ENCODE measurements at regions not wholly inside any gene's neighbourhood (a gene's known extent, or its start where the extent isn't known, plus 50 kb on each side); places are given as distances from the start of the nearest gene placed in this dataset.
"Not testable (repeated sequence)": the region's sequence is repeated elsewhere in the genome, so short reads cannot be mapped to it uniquely, and the experiment has no call there.

DNA sequence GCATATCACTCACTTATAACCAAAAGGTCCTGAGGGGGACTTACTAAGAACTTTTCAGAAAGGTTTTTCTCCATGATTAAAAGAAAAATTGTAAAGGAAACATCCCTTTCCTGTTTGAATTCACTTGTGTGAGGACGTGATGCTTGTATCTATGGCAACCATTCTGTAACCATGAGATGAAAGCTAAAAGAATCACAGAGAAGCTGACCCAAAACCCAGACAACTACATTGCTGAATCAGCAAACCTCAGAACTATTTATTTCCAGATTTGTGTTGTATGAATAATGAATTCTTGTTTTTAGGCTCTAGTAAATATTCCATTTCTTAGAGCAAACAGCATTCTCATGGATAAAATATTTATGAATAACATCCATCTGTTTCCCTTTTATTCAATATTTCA is 91.2 kb downstream of the RCHY1 start:
- DNase-seq: no peak

DNA sequence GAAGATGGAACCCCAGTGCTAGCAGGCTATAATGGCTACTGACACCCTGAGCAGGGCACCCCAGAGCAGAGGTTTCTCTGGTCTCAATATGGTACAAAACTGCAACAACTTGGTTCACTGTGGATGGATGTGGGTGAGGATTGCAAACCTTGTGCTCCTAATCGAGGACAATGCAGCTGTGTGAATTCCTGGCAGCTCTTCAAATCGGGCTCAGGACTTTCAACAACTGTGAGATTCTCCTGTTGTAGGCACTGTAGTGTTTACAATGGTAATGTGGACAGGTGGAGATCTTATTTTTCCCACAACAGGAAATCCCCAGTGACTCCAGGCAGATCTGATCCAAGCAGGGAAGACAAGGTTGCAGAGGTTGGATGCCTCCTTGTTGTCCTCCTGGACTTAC is 101.5 kb downstream of the RCHY1 start:
- no peak for DNase-seq

DNA sequence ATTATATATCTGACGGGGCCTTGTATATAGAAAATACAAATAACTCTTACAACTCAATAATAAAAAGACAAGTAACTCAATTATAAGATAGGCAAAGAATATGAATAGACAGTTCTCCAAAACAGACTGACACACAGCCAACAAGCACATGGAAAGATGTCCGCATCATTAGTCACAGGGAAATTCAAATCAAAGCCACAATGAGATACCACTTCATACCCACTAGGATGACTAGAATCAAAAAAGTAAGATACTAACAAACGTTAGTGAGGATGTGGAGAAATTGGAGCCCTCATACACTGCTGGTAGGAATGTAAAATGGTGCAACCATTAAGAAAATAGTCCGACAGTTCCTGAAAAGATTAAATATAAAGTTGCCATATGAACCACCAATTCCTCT is 115.7 kb downstream of the RCHY1 start:
- no peak for DNase-seq

DNA sequence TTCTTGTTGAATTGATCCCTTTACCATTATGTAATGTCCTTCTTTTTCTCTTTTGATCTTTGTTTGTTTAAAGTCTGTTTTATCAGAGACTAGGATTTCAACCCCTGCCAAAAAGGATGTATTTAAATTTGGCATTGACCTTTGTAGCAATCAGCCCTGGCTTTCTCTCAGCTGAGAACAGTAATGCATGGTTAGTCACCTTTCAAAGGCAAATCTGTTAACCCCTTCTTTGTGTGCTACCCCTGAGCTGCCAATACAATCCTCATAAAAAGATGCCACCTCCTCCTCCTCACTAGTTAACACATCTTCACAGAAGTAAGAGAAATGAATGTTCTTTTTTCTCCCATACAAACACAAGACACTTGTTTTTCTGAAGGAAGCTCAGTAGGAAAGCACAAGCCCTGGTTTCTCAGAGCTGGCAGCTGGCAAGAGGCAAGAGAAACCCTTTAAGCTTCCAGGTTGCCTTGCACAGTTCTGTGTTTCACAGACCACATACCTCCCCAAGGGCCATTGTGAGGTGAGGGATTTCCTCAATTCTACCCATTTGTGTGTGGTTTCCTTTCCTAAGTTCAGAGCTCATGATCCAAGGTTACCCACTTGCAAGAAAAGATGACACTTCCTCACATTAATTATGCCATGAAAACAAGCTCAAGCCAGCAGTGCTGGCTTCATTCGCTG is 122.6 kb downstream of the RCHY1 start:
- no peak for DNase-seq

DNA sequence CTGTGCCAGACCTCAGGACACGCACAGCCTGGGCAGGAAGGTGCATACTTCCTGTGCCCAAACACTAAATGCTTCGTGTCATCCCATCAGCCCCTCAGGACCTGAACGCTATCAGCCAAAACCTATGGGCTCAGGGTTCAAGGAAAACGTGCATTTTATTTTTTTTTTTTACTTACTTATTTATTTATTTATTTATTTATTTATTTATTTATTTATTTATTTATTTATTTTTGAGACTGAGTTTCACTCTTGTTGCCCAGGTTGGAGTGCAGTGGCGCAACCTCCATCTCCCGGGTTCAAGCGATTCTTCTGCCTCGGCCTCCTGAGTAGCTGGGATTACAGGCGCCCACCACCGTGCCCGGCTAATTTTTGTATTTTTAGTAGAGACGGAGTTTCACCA is 127.8 kb downstream of the RCHY1 start:
- not testable (repeated sequence) for DNase-seq

DNA sequence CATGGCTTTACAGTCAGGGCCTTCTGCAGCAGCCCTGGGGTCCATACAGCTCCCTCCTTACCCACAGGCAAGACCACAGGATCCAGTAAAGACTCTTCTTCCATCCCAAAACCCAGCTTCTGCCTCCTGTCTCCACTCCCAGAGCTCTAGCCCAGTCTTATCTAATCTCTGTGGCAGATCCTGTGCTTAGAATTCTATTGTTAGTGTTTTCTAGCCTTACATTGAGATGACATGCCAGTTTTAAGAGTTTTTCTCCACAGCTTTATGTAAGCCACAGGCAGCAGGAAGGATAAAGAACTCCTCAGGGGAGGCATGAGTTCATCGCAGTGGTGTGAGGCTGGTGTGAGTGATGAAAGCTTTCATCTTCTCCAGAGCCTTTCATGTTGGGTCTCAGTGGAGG is 129.1 kb downstream of the RCHY1 start:
- DNase-seq: no peak

DNA sequence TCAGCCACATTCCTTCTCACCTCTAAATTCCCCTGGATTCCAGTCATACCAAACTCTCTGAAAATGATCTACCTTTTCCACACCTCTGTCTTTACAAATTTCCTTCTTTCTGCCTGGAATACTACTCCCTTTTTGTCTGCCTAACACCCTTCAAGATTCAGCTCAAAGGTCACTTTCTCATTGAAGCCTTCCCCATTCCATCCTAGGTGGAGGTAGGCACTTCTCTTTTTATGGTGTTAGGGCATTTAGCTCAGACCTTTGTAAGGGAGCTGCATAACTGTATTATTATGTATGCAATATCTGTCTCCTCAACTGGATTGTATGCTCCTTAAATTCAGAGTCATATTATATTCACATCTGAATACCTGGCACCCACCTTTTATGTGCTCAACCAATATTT is 137.7 kb downstream of the RCHY1 start:
- DNase-seq: no peak

DNA sequence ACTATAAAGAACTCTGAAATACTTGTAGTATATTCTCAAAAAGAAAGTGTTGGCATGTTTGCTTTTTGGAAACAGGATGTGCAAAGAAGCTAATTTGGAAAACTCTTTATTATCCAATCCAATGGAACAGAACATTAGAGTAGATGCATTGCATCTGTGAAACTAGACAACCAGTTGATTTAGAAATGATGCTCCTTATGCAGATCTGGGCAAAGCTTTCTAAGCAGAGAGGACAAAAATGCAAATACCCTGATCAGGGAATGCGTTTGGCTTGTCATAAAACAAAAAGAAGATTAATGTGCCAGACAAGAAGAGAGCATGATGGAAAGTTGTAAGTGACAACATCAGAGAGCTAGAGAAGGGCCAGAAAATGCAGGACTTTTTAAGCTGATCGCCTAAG is 142.3 kb downstream of the RCHY1 start:
- DNase-seq: no peak

DNA sequence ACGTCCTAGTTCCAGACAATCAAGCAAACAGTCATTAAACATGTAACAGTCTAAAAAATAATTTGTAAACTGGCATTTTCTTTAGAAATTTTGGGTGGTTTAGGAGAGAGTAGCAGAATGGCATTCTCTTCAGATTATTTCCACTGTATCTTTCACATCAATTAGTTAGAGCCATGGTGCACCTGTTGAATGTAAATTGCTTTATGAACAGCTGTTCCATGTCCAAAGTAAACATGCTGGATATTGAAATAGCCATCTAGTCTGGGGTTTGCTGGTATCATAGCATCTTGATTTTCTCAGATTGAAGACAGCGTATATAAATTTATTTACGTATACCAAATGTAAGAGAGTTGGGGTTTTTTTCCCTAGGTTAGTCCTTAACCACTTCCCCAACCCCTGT is 143.6 kb downstream of the RCHY1 start:
- no peak for DNase-seq

DNA sequence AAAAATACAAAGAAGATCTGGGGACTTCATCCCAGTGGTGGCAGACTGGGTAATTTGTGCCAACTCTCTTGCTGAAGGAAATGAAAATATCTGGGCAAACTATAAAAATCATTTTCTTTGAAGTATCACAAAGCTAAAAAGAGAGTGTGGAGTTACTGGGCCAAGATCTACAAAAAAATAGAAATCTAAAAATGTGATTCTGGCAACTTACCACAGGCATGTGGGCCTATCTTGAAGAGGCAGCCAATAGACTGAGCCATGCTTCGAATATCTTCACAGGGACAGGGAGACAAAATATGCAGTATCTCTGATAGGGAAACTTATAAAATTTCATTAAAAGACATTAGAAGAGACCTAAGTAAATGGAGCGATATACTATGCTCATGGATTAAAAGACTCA is 168.8 kb downstream of the RCHY1 start:
- DNase-seq: no peak

DNA sequence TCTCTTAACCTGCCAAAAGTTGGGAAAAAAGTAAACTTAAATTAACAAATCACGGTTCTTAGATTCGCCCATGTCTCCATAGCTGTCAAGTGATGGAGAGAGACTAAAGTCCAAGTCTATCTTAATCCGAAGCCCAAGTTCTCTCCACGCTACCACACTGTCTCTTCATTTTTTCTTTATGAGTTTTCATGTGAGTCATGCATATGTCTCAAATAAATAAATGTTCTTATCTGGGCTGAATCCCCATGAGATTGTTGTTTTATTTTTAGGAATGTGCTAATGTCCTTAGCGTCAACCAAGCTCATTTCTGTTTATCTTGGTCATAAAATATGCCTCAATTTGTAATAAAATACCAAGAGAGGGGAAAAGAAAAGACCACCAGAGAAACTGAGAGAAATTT is 169.3 kb downstream of the RCHY1 start:
- DNase-seq: no peak

DNA sequence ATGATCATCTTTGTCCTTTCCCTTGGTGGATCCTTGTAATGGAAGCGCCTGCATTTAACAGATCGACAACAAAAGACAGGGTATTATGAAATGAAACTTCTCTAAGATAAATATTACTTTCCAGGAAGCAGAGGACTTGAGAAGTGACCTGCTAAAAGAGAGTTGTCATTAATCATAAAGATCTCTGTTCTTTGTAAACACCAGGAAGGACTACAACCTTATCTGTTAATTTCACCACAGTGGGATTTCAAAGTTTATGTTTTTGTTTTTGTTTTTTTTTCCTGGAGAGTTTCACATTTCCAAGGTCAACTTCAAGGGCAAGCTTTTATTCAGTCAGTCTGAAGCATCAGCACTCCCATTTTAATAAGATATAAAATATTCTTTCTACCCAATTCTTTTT is 170.9 kb downstream of the RCHY1 start:
- no peak for DNase-seq

DNA sequence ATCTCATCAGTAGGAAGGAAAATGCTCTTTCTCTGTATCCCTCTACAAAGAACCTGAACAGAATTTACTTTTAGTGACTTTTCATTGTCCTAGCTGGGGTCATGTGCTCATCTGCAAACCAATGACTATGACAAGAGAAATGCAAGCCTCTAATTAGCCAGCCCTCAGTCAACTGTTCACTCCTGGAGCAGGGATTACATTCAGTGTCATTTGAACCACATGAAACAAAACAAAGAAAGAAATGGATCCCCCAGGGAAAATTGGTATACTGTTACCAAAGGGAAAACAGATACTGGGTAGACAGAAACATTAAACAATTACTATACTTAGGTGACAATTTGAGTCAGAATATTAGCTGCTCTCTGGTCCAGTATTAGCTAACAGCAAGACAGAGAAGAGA is 173.6 kb downstream of the RCHY1 start:
- no peak for DNase-seq

DNA sequence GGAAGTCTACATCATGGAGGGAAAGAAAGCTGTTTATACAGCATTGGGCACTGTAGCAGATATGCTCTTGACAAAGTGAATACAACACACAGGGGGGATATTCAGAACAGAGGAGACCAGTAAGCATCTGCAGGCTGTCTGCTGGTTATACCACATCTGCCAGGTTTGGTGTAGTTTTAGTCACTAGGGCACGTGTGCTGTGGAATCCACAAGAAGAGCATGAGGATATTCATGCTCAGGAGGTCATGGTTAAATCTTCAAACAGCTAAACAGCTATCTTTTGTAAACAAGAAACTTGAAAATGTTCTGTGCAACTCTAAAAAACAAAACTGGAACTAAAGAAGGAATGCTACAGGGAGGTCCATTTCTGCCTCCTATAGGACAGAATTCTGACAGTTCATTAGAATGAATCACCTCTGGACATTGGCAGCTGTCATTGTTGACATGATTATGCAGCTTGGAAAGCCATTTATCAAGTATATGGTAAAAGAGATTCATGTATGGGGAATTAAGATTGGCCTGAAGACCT is 175.8 kb downstream of the RCHY1 start:
- no peak for DNase-seq

DNA sequence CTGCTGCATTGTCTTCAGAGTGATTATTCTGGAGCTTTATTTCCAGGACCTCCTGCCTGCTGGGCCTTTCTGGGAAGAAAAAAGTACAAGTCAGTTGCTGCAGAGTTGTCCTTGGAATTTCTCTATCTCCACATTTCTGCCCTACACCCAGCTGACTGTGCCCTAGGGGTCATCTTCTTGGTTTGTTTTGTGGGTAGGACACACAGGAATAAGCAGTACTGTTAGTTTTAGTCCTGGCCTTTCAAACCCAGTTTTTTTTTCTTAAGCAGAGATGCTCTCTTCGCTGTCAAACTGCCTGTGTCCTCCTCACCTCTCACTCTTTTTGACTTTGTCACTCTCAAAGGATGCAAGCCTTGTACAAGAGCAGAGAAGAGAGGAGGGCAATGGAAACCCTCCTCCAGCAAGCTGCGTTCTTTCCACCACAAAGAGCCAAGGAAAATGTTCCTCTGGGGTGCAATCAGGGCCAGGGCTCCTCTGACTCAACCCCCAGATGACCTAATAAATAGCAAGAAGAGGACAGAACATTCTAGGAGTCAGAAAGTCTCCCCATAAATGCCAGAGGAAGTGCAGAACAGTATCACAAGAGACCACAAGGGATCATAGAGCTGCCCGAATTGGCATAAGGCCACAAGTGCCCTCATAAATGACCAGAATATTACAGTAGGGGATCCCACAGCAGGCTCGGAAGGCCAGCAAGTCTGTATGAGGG is 186.2 kb downstream of the RCHY1 start:
- no peak for DNase-seq

DNA sequence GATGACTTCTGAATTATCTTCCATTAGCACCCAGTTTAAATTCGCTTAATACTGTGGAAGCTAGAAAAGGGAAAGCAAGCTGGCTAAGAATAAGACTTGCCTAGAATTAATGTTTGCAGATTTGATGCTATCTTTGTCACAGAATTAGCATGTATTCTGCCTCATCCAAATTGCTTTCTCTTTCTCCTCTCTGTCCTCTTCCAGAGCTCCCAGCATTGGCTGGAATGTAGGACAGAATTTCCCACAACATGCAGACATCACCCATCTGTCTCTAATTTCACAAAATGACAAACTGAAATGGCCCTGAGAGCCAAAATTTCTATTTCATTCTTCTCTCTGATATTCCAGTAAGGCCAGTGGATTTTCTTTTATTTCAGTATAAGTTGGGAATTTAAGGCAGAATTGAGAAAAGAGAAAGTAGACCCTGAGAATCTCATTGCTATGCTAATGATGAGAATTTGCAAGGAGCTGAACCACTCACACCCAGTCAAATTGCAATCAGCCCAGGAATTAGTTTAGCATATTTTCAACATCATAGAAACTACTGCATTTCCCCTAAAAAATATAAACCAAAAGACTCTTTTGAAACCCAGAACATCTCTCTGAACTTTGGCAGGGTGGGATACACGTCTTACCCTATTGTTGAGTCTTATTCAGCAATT is 188.8 kb downstream of the RCHY1 start:
- no peak for DNase-seq

DNA sequence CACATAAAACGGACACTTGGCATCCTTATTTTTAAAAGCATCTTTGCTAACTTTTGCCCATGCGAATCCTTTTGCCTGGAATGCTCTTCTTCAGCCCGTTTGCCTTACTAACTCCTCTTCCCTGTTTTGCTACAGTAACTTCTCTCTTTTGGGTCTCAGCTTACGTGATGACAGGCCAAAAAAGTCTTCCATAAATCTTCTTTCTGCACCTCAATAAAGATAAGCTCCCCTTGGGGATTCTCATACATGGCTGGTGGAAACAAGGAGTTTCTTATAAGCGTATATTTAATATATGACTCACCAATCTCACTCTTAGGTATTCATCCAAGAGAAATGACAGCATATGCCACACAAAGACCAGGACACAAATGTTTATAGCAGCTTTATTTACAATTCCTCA is 192.7 kb downstream of the RCHY1 start:
- no peak for DNase-seq

DNA sequence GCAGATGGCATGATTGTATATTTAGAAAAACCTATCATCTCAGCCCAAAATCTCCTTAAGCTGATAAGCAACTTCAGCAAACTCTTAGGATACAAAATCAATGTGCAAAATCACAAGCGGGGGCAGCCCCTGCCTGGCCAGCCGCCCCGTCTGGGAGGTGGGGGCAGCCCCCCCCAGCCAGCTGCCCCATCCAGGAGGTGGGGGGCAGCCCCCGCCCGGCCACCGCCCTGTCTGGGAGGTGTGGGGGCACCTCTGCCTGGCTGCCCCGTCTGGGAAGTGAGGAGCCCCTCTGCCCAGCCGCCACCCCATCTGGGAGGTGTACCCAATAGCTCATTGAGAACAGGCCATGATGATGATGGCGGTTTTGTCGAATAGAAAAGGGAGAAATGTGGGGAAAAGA is 196.6 kb downstream of the RCHY1 start:
- DNase-seq: not testable (repeated sequence)

DNA sequence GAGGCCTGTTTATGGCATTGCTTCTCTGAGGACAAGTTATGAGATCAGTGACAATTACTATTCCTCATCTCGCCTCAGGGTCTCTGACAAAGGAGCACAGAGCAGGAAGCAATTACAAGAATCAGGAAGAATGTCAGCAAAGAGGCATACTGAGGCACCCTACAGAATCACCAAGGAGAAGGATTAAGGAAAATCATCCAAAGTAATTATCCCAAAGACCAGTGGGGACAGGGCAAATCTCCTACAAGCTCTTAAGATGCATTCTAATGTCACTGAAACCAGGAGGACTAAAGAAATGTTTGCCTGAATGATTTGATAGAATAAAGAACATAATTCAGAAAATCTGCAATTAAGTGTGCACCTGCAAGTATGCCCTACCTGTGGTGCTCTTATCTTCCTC is 206.2 kb downstream of the RCHY1 start:
- DNase-seq: no peak

DNA sequence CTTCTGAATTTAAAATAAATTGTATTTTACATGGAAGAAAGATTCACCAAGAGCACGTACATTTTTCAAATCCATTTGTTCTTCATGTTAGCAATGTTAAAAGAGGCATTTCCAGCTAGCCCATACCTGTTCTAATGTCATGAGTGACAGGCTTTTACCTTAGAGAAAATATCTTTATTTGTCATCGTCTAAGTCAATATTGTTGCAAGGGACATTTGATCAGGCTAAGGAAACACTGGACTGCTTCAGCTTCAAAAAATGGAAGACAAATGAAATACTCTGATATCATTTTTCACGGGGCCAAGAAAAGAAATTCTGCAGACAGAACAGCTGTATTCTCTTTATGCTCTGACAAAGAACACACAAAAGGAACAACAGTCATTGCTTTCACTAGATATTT is 207.7 kb downstream of the RCHY1 start:
- no peak for DNase-seq

DNA sequence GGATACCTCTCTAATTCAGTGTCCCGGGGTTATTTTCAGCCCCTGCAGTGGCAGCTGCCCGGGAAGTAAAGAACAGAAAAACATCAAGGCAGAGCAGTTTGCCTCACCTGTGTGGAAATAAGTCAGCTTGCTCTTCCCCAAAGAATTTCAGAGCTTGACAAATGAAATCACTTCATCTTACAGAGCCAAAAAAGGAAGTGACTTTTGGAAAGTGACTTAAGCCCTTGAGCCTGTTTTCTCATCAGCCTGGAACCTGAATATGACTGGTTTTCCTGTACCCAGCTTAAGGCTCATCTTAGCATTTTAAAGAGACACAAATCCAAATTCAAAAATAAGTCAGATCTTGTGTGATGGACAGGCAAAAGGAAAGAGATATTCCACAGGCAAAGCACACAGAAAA is 211.6 kb downstream of the RCHY1 start:
- DNase-seq: no peak

DNA sequence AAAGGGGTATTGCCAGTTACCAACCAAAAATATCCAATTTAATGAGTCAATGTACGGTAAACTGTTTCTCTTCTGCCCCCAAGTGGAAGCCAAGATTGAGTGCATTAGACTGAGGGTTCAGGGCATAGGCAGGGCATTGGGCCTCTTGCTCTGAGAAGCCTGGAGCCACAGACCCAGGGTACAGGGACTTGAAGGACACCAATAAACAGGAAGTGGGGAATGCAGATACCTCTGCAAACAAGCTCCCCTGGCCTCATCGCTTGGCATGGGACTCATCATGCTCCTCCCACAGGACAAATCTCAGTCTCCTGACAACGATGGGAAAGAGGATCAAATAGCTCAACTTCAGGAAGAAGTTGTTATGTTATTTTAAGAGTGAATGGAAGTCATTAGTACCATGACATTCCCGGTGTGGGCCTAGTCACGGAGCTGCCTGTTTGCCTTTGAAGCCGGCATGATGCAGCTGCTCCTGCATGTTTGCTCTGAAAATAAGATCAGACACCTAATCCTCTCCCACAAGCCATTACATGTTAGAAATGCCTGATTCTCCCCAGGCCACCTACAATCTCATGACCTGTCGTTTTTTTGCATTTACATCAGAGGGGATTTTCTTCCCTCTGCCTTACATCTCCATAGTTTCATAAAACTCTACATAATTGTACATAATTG is 224.2 kb downstream of the RCHY1 start:
- DNase-seq: peak; percentile 9

DNA sequence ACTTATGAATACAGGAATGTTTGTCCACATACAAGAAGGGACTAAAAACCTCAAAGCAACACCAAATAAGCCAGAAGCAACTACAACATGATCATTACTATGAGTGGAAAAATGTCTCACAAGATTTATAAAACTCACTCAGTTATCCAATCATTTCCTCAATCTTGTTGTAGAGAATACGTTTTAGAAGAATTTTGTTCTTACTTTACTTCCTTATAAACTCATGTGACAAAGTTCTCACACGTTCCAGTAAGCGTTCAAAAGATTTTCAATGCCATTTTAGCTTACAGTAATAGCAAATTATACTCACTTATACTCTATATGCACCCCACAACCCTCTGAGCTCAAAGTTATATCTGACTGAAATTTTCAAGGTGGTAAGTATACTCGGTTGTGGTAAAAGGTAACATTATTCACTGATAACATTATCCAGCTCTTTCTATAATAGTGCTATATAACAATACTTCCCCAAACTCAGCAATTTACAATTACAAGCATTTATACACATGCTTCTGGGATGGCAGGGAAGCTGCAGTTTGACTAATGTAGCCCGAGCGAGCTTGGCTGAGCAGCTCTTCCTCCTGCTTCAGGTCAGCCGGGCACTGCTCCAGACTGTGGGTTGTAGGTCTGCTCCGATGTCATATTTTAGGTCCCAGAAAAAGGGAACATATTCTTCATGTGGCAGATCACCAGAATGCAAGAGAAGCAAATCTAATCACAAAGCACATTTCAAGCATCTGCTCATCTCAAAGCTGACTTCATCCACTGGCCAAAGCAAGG is 226.3 kb downstream of the RCHY1 start:
- DNase-seq: no peak

Data from hematopoietic multipotent progenitor cell treated with erythropoietin and hydrocortisone succinate and interleukin-3 and kit ligand, for 6 days (in vitro differentiated cells).